Spleen (tissue), 7 donors: ENCODE measurements at regions not wholly inside any gene's neighbourhood (a gene's known extent, or its start where the extent isn't known, plus 50 kb on each side); places are given as distances from the start of the nearest gene placed in this dataset.

Experiments
- POLR2AphosphoS5 ChIP-seq, 3 donors: sonication (generic); formaldehyde crosslinking; IDR thresholded peaks; one replicate each; pipeline ENCODE4 v1.5.1; 2017; ENCODE audit warnings: antibody characterized with exemption in 3 of 3
- TF ChIP-seq, protein P1 (sequence below), 11 experiments: fragments of 200-600 bp in 7 of 11; fragments of 450-650 bp in 4 of 11; sonication (generic) in 4 of 11; IDR thresholded peaks in 8 of 11; conservative IDR thresholded peaks in 3 of 11; 1 replicate in 7 of 11; 2 replicates in 4 of 11; pipeline versions ENCODE4 v1.4.0 to v1.8.0; 2016 to 2021; ENCODE audit warnings: antibody characterized with exemption in 11 of 11, inconsistent platforms in 4 of 11, mild to moderate bottlenecking in 1 of 11
- donor health status: DM: no; HTN: no; CAD: no; lungs with moderate emphysema.
- donor health status: DM: no; HTN: no; CAD: no.
- donor health status: DM: no; HTN: no; CAD: no.

DNA sequence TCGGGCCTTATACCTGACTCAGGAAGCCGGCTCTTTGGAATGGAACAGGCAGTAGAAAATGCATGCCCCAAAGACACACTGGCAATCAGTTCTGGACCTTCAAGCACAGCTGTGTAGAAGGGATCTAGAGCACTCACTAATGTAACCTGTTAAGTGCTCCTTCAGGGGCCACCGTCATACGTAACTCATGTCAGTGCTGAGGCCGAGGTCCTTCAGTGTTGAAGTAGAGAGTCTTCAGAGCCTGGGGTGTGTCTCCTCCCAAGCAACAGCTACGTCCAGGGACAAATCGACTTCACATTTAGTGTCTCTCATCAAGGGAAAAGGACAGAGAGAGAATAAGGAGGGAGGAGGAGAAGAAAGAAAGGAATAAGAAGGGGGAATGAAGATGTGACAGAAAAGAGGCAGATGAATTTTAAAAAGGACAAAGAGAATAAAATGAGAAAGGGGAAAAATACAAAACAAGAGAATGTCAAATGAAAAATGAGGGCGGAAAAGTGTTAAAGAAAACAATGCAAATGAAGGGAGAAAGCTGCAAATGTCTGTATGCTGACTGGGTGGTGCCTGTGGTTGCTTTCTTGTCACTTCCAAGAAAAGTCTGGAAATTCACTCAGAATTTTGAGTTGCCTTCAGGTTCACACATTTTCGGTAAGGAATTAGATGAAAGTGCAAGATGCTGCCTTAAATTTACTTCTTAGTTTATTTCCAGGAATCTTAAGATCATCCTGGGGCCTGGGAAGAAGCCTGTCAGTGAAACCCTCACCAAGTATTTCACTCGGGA lies 989.4 kb downstream of the GRID1 start:
- TF ChIP-seq, protein P1, sequence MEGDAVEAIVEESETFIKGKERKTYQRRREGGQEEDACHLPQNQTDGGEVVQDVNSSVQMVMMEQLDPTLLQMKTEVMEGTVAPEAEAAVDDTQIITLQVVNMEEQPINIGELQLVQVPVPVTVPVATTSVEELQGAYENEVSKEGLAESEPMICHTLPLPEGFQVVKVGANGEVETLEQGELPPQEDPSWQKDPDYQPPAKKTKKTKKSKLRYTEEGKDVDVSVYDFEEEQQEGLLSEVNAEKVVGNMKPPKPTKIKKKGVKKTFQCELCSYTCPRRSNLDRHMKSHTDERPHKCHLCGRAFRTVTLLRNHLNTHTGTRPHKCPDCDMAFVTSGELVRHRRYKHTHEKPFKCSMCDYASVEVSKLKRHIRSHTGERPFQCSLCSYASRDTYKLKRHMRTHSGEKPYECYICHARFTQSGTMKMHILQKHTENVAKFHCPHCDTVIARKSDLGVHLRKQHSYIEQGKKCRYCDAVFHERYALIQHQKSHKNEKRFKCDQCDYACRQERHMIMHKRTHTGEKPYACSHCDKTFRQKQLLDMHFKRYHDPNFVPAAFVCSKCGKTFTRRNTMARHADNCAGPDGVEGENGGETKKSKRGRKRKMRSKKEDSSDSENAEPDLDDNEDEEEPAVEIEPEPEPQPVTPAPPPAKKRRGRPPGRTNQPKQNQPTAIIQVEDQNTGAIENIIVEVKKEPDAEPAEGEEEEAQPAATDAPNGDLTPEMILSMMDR (IDR thresholded peaks at IDR 0.05 in 8 of 11, conservative IDR thresholded peaks at IDR 0.05 in 3 of 11): no peak
- no peak for TF ChIP-seq POLR2AphosphoS5 (IDR thresholded peaks at IDR 0.05)
